HG02763 (cell line): ENCODE measurements at regions not wholly inside any gene's neighbourhood (a gene's known extent, or its start where the extent isn't known, plus 50 kb on each side); places are given as distances from the start of the nearest gene placed in this dataset.
"Not testable (repeated sequence)": the region's sequence is repeated elsewhere in the genome, so short reads cannot be mapped to it uniquely, and the experiment has no call there.

Source experiments
- ATAC-seq: cut with Tn5 transposase; IDR thresholded peaks from one replicate; pipeline ENCODE4 v1.9.1; 2021; ENCODE audit warnings: mild to moderate bottlenecking, moderate library complexity; ENCODE audit not compliant: unreplicated experiment

DNA sequence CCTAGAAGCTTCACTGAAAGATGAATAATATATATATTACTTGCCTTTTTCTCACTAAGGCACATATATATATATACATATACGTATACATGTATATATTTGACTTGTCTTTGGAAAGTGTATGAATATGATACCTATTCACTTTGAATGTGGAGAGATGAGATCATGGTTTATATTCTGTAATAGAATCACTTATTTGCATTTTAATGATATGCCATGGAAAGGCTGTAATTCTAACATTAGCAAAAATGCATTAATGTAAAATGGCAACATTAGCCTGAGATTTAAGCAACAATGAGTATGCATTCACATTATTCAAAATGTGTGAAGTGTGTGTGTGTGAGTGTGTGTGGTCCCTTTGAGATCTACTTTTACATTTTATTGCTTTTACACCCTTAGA, 54.5 kb upstream of the PRKD1 start:
- no peak for ATAC-seq

GRCh38 chr14:29982993-29983392, 55.3 kb upstream of the PRKD1 start:
- no peak for ATAC-seq

- ATAC-seq: not testable (repeated sequence)
These were observed 62.8 kb upstream of the PRKD1 start for GRCh38 chr14:29990344-29990857.

DNA sequence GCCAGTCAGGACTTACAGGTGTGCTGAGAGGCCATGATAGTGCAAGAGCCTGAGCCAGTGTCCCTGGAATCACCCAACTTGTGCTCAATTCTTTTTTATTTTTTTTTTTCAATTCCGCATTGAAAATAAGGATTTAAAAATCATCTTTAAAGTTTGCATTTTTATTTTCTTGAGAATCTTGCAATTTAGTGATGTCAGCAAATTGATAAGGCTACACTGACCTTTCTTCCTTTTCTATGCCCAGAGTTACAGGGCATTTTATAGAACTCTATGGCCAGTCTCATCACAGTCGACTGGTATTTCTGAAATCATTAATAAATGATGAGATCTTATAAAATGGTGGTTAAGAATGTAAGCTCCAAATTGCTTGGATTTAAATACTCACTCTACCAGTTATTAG, 63.3 kb upstream of the PRKD1 start:
- ATAC-seq: no peak

DNA sequence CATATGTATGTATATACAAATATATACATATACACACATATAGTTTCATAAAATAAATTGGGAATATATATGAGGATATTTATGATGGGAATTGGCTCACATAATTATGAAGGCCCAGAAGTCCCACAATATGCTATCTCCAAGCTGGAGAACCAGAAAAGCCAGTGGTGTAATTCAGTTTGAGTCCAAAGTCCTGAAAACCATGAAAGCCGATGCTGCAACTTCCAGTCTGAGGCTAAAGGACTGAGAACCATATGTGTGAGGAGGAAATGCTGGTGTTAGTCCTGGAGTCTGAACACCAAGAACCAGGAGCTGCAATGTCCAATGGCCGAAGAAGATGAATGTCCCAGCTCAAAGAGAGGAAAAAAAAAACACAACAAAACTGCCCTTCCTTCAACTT, 65.5 kb upstream of the PRKD1 start:
- no peak for ATAC-seq

GRCh38 chr14:29999013-29999539, 71.4 kb upstream of the PRKD1 start:
- ATAC-seq: no peak

- ATAC-seq: no peak
These were observed 75.2 kb upstream of the PRKD1 start for GRCh38 chr14:30002859-30003258.

DNA sequence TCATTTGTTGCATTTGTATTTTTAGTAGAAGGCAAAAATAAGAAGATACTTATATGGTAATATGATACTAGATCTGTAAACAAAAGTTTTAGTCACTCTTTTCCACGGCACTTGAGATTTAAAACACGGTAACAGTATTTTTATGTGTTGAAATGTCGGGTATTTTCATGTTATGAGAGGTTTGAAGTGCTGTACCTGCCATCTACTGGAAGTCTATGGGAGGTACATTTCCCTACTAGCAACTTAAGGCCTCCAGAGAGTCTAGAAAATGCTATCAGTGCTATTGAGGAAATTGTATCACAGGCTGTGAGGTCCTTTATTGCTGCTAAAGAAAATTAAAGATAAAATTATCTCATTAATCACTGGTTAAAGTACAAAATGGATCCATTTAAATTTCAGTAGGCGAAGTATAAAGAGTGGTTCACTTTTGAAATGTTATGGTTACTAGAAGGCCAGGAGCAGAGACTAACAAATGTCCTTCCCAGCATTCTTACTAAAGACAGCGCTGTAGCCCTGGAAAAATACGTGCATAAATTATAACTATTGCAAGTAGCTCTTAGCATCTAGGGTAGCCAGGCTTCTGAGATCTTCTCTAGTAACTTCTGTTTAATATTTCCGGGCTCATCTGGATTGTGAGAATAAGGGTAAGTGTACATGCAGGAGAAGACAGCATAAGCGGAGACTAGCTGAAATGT, 77.6 kb upstream of the PRKD1 start:
- ATAC-seq: no peak

- no peak for ATAC-seq
These were observed 79.0 kb upstream of the PRKD1 start for GRCh38 chr14:30006695-30007094.

GRCh38 chr14:30015489-30015888, 87.8 kb upstream of the PRKD1 start:
- no peak for ATAC-seq

- no peak for ATAC-seq
These were observed 88.4 kb upstream of the PRKD1 start for GRCh38 chr14:30016002-30016401.

GRCh38 chr14:30017370-30017993, 89.8 kb upstream of the PRKD1 start:
- no peak for ATAC-seq

- ATAC-seq: no peak
These were observed 92.6 kb upstream of the PRKD1 start for GRCh38 chr14:30020271-30020670.

DNA sequence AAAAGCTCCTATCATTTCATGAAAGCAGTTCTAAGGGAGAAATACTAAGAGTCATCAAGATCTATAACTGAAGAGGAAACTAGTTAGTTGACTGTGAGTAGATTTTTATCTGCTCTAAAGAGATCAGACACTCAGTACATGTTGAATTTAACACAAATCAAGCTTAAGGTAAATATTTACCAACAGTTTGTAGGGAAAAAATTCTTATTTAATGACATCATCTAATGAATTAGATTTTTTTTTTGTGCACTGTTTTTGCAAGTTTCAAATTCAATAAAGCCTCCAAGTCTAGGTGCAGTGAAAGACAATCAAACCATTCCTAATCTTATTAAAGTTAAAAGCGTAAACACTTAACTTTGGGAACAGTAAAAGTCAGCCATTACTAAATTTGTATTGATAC, 93.0 kb upstream of the PRKD1 start:
- ATAC-seq: no peak

- not testable (repeated sequence) for ATAC-seq
These were observed 95.7 kb upstream of the PRKD1 start for GRCh38 chr14:30023350-30023749.

DNA sequence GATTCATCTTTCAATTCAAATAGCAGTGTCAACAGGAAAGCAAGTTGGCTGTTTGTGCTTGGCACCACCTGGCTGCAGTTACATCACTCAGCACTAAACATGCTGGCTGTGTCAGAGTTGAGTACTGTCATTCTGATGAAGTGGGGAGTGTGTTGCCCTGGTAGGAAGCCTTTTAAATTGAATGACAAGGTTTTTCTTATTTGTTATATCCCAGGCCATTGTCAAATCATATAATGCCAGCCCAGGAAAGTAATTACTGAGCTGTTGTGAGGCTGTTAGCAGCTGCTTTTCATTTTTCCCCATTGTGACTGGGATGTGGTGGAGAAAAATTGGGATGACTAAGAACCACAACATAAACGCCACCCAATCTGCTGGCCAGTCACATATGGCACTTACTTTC, 106.5 kb upstream of the PRKD1 start:
- ATAC-seq: no peak

GRCh38 chr14:30035361-30035760, 107.7 kb upstream of the PRKD1 start:
- no peak for ATAC-seq

DNA sequence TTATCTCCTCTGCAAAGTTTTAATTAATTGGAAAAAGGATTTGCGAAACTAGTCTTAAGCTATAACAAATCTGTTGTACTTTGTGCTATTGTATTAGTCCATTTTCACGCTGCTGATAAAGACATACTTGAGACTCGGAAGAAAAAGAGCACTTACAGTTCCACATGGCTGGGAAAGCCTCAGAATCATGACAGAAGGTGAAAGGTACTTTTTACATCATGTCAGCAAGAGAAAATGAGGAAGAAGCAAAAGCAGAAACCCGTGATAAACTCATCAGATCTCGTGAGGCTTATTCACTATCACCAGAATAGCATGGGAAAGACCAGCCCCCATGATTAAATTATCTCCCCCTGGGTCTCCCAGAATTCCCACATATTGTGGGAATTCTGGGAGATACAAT, 118.1 kb upstream of the PRKD1 start:
- no peak for ATAC-seq

GRCh38 chr14:30053103-30053502, 125.5 kb upstream of the PRKD1 start:
- no peak for ATAC-seq

DNA sequence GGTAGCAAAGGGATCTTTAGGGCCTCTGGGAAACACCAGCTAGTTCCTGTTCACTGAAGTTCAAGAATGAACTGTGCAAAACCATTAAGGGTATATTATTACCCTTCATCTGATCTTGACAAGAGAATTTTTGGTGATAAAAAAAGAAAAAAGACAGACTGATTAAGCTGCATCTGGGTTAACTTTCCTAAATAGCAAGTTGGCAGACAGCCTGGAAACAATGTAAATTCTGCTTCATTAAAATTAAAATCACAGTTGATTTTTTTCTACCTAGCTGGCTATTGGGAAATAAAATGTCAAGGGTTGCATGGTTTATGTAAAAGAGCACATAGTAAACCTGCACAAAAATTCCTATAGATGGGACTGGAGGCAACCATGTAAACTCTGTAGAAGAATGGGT, 126.6 kb upstream of the PRKD1 start:
- ATAC-seq: no peak

DNA sequence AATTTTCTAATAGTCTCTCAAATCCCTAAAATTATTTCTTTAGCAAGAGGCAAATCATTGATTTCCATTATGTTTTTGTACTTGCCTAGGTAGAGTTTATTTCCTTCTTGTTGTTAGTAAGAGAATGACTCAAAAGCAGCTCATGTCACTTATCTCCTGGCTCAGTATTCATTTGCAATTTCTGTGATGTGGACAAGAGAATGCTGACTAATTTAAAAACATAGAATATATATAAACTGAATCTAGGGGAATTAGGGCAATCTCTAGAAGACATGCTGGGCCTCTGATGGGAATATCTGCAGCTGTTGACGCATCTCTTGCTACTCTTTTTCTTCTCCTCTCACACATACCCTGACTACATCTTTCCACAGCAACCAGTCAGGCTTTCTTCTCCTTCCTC, 130.8 kb upstream of the PRKD1 start:
- ATAC-seq: no peak

DNA sequence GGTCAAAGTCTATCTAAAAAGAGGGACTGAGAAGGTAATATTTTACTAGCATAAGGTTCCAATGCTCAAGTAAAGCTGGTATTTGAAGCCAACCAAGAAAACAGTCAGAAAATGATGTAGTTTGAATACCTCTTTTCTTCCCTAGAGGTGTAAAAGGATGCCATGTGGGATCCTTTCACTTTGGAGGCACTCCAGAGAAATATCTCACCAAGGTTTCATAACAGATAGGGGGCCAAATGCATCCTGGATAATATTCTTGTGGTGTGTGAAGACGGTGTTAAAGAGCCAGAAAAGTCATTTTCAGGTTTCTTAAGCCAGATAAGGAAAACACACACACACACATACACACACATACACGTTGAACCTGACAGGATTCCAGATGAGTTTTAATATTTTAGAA, 136.1 kb upstream of the PRKD1 start:
- ATAC-seq: no peak
